CD4-positive, CD25-positive, alpha-beta regulatory T cell (primary cell): ENCODE measurements at regions not wholly inside any gene's neighbourhood (a gene's known extent, or its start where the extent isn't known, plus 50 kb on each side); places are given as distances from the start of the nearest gene placed in this dataset.

Experiments
- ATAC-seq, 2 donors: fragments of 150-1000 bp; cut with Tn5 transposase; one replicate each; pipeline ENCODE4 v1.10.0; 2021; ENCODE audit warnings: low read depth in 2 of 2, moderate number of reproducible peaks in 2 of 2, moderate library complexity in 1 of 2
- DNase-seq, 3 donors: peaks; one replicate each; pipeline versions ENCODE4 v3.0.0 to v3.0.0-alpha.2; 2012 to 2022; ENCODE audit warnings: mixed read lengths in 1 of 3
- H3K27ac ChIP-seq: one replicate; pipeline ENCODE4 v1.7.0; 2013; ENCODE audit warnings: mild to moderate bottlenecking, low read length; ENCODE audit not compliant: insufficient read depth, poor library complexity, severe bottlenecking
- H3K27me3 ChIP-seq: one replicate; pipeline ENCODE4 v1.7.0; 2013; ENCODE audit warnings: low read length; ENCODE audit not compliant: control insufficient read depth, insufficient read depth
- H3K36me3 ChIP-seq: one replicate; pipeline ENCODE4 v1.7.0; 2013; ENCODE audit warnings: mild to moderate bottlenecking, low read length, moderate library complexity; ENCODE audit not compliant: control insufficient read depth, insufficient read depth
- H3K4me1 ChIP-seq: 2 replicates; pipeline ENCODE4 v1.7.0; 2013; ENCODE audit warnings: mild to moderate bottlenecking, low read length; ENCODE audit not compliant: insufficient read depth, control insufficient read depth, poor library complexity, severe bottlenecking
- H3K4me3 ChIP-seq: one replicate; pipeline ENCODE4 v1.7.0; 2013; ENCODE audit warnings: low read depth, mild to moderate bottlenecking, low read length, moderate library complexity
- H3K9me3 ChIP-seq, 2 experiments: 1 replicate in 1 of 2; 2 replicates in 1 of 2; pipeline ENCODE4 v1.7.0; 2013; ENCODE audit warnings: low read length in 2 of 2, mild to moderate bottlenecking in 1 of 2, moderate library complexity in 1 of 2; ENCODE audit not compliant: control insufficient read depth in 2 of 2
- H3K27ac Mint-ChIP-seq, 3 donors: one replicate each; pipeline ENCODE4 v1.8.0; 2020 to 2022; ENCODE audit warnings: mild to moderate bottlenecking in 3 of 3, mixed read lengths in 3 of 3, moderate library complexity in 2 of 3
- H3K27me3 Mint-ChIP-seq: one replicate; pipeline ENCODE4 v1.8.0; 2022; ENCODE audit warnings: mild to moderate bottlenecking, mixed read lengths
- H3K36me3 Mint-ChIP-seq: one replicate; pipeline ENCODE4 v1.8.0; 2020; ENCODE audit warnings: mixed read lengths
- H3K4me1 Mint-ChIP-seq, 4 donors: one replicate each; pipeline ENCODE4 v1.8.0; 2020 to 2022; ENCODE audit warnings: mixed read lengths in 4 of 4, mild to moderate bottlenecking in 1 of 4
- H3K4me3 Mint-ChIP-seq, 4 donors: one replicate each; pipeline ENCODE4 v1.8.0; 2020 to 2022; ENCODE audit warnings: mild to moderate bottlenecking in 4 of 4, mixed read lengths in 4 of 4, moderate library complexity in 3 of 4
- H3K9me3 Mint-ChIP-seq, 7 donors: one replicate each; pipeline ENCODE4 v1.8.0; 2020 to 2022; ENCODE audit warnings: mixed read lengths in 7 of 7, mild to moderate bottlenecking in 3 of 7, moderate library complexity in 2 of 7

DNA sequence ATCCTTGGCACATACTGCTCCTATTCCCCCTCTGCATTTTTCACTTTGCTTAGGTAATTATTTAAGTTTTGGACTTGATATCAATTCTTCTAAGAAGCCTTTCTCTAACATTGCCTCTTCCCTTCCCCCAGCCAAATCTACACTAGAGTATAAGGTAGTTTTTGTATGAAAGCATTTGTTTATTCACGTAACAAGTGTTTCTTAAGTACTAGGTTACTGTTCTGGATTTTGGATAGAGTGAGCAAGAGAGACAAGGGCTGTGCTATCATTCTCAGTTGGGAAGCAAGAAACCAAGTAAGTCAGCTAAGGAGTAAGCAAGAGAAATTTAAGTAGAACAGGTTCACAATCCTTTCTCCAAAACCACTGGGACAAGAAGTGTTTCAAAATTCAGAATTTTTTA is 55.9 kb upstream of the HHIP start:
- no peak for ATAC-seq

DNA sequence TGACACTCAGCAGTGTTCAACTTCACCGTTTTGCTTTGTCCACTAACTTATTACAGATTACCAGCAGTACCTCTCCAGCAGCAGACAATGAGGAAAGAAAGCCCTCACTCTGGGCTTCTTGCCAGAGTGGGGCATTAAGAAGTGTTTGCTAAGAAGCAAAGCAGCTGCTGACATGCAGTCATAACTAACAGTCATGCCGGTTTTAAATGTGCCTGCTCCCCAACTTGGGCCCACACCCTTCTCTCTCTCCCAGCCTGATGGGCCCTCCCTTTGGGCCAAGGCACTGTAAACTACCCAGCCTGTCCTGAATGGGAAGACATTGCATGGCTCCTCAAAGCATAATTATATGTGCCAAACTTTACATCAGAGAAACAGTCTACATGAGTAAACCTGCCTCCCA is 54.6 kb upstream of the HHIP start:
- H3K9me3 Mint-ChIP-seq = peaks cover 0 to 7% (median 1%) of the 10 kb centered on the region in 7 donors
- Histone ChIP-seq H3K36me3 (no peaks in the 10 kb centered on the region), H3K4me1 (no peaks in the 10 kb centered on the region), H3K27ac (no peak overlapping the region), H3K4me3 (no peak overlapping the region), H3K27me3 (no peaks in the 10 kb centered on the region), H3K9me3 (no peaks in the 10 kb centered on the region)
- no peak for ATAC-seq
- H3K4me1 Mint-ChIP-seq = no peaks in the 10 kb centered on the region
- no peak overlapping the region for H3K4me3 Mint-ChIP-seq
- H3K27me3 Mint-ChIP-seq = no peaks in the 10 kb centered on the region
- no peak for DNase-seq
- H3K36me3 Mint-ChIP-seq = no peaks in the 10 kb centered on the region
- no peak overlapping the region for H3K27ac Mint-ChIP-seq

More for the DNA sequence above, 55.9 kb upstream of the HHIP start:
- no peak overlapping the region for H3K27ac Mint-ChIP-seq
- Histone ChIP-seq H3K27me3 (no peaks in the 10 kb centered on the region), H3K27ac (no peak overlapping the region), H3K4me3 (no peak overlapping the region), H3K4me1 (no peaks in the 10 kb centered on the region), H3K36me3 (no peaks in the 10 kb centered on the region), H3K9me3 (no peaks in the 10 kb centered on the region)
- no peak for DNase-seq
- no peak overlapping the region for H3K4me3 Mint-ChIP-seq
- no peaks in the 10 kb centered on the region for H3K27me3 Mint-ChIP-seq
- no peaks in the 10 kb centered on the region for H3K4me1 Mint-ChIP-seq
- peaks cover 0 to 7% (median 1%) of the 10 kb centered on the region in 7 donors for H3K9me3 Mint-ChIP-seq
- no peaks in the 10 kb centered on the region for H3K36me3 Mint-ChIP-seq

DNA sequence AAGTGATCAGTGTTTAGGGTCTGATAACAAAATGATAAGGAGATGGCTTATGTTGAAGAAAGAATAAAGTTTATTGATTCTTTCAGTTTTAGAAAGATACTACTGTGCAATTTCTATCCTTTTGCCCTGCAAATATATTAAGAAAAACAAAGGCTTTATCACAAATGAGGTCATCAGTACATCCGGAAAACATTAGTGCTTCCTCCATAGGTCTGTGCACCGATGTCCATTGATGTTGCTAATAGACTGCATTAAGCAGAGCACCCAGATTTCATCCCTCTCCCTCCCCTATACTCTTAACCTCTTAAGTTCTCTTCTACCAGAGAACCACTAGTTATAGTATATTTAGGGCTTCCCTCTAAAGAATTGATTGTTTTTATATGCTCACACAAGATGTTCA is 53.7 kb upstream of the HHIP start:
- H3K4me3 Mint-ChIP-seq = no peak overlapping the region
- Histone ChIP-seq H3K9me3 (no peaks in the 10 kb centered on the region), H3K27ac (no peak overlapping the region), H3K27me3 (no peaks in the 10 kb centered on the region), H3K4me3 (no peak overlapping the region), H3K4me1 (no peaks in the 10 kb centered on the region), H3K36me3 (no peaks in the 10 kb centered on the region)
- H3K36me3 Mint-ChIP-seq = no peaks in the 10 kb centered on the region
- H3K27ac Mint-ChIP-seq = no peak overlapping the region
- peaks cover 0 to 7% (median 1%) of the 10 kb centered on the region in 7 donors for H3K9me3 Mint-ChIP-seq
- no peaks in the 10 kb centered on the region for H3K27me3 Mint-ChIP-seq
- ATAC-seq (no peak), DNase-seq (no peak)
- H3K4me1 Mint-ChIP-seq = no peaks in the 10 kb centered on the region

DNA sequence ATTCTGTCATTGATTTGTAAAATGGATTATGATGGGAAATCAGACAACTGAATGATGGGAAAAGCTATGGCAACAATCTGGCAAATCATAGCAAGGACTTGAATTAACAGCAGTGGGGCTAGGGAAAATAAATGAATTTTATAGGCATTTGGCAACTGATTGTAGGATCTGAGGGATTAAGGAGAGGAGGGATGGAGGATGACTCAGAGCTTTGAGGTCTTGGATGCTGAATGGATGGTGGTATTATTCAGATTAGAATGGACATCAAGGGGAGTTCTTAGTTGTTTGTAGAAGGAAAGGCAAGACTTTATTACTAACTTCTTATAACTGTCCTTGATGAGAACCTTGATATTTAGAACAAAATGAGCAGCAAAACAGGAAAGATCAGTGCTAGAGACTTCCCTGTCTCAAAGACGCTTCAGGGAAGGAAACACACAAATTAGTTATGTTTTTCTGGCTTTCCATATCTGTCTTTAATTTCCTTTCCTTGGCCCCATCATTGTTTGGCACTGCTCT is 51.4 kb upstream of the HHIP start:
- no peaks in the 10 kb centered on the region for H3K36me3 Mint-ChIP-seq
- no peak overlapping the region for H3K4me3 Mint-ChIP-seq
- H3K4me1 Mint-ChIP-seq = no peaks in the 10 kb centered on the region
- H3K27ac Mint-ChIP-seq = no peak overlapping the region
- H3K36me3 ChIP-seq = no peaks in the 10 kb centered on the region
- H3K4me3 ChIP-seq = no peak overlapping the region
- peaks cover 4% of the 10 kb centered on the region for H3K27me3 Mint-ChIP-seq
- H3K27me3 ChIP-seq = no peaks in the 10 kb centered on the region
- H3K4me1 ChIP-seq = no peaks in the 10 kb centered on the region
- no peaks in the 10 kb centered on the region for H3K9me3 ChIP-seq
- ATAC-seq = no peak
- no peak overlapping the region for H3K27ac ChIP-seq
- no peak for DNase-seq
- peaks cover 0 to 1% (median 0%) of the 10 kb centered on the region in 7 donors for H3K9me3 Mint-ChIP-seq

DNA sequence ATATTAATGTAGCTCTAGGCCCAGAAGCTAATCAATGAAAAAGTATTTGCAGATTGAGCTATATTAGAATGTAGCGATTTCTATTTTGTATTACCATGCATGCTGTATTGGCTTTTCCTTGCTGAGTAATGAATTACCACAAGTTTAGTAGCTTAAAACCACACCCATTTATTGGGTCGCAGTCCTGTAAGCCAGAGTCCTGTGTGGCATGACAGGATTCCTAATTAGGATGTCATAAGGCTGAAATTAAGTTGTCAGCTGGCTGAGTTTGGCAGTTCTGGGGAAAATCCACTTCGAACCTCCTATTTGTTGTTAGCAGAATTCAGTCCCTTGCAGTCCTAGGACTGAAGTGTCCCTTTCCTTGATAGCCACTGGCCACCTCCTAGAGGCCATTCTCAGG is 50.3 kb upstream of the HHIP start:
- no peak overlapping the region for H3K4me3 Mint-ChIP-seq
- no peak for ATAC-seq
- DNase-seq = no peak
- H3K27ac ChIP-seq = no peak overlapping the region
- no peaks in the 10 kb centered on the region for H3K27me3 ChIP-seq
- H3K9me3 Mint-ChIP-seq = peaks cover 0 to 2% (median 0%) of the 10 kb centered on the region in 7 donors
- no peak overlapping the region for H3K27ac Mint-ChIP-seq
- H3K27me3 Mint-ChIP-seq = peaks cover 4% of the 10 kb centered on the region
- no peaks in the 10 kb centered on the region for H3K9me3 ChIP-seq
- H3K36me3 Mint-ChIP-seq = no peaks in the 10 kb centered on the region
- H3K4me1 ChIP-seq = no peaks in the 10 kb centered on the region
- no peak overlapping the region for H3K4me3 ChIP-seq
- H3K36me3 ChIP-seq = no peaks in the 10 kb centered on the region
- no peaks in the 10 kb centered on the region for H3K4me1 Mint-ChIP-seq
